GM19324 (cell line): ENCODE measurements at regions not wholly inside any gene's neighbourhood (a gene's known extent, or its start where the extent isn't known, plus 50 kb on each side); places are given as distances from the start of the nearest gene placed in this dataset.

Experiments used
- ATAC-seq: cut with Tn5 transposase; IDR thresholded peaks from one replicate; pipeline ENCODE4 v1.9.1; 2021; ENCODE audit warnings: mild to moderate bottlenecking, moderate library complexity; ENCODE audit not compliant: unreplicated experiment, low FRiP score

- ATAC-seq: peak; percentile 59
Measured at GRCh38 chr2:9753665-9754531, 89.4 kb upstream of the TAF1B start.

- ATAC-seq: no peak
Measured at GRCh38 chr2:9754532-9754887, 88.8 kb upstream of the TAF1B start.

GRCh38 chr2:9755008-9755407, 88.3 kb upstream of the TAF1B start:
- no peak for ATAC-seq

GRCh38 chr2:9755638-9756037, 87.6 kb upstream of the TAF1B start:
- ATAC-seq: no peak

- no peak for ATAC-seq
Measured at GRCh38 chr2:9756692-9757250, 86.5 kb upstream of the TAF1B start.

GRCh38 chr2:9757501-9758264, 85.6 kb upstream of the TAF1B start:
- ATAC-seq: no peak

GRCh38 chr2:9758741-9759140, 84.5 kb upstream of the TAF1B start:
- no peak for ATAC-seq

- ATAC-seq: no peak
Measured at GRCh38 chr2:9760069-9760901, 83.0 kb upstream of the TAF1B start.

- ATAC-seq: no peak
Measured at GRCh38 chr2:9760902-9761228, 82.4 kb upstream of the TAF1B start.

- ATAC-seq: no peak
Measured at GRCh38 chr2:9761577-9761976, 81.7 kb upstream of the TAF1B start.

GRCh38 chr2:9762164-9762563, 81.1 kb upstream of the TAF1B start:
- no peak for ATAC-seq

- no peak for ATAC-seq
Measured at GRCh38 chr2:9762941-9763340, 80.3 kb upstream of the TAF1B start.

GRCh38 chr2:9763356-9764152, 79.7 kb upstream of the TAF1B start:
- ATAC-seq: no peak

- ATAC-seq: no peak
Measured at GRCh38 chr2:9764153-9764778, 79.0 kb upstream of the TAF1B start.

GRCh38 chr2:9765611-9766531, 77.4 kb upstream of the TAF1B start:
- no peak for ATAC-seq

GRCh38 chr2:9767656-9768281, 75.5 kb upstream of the TAF1B start:
- ATAC-seq: no peak

- ATAC-seq: no peak
Measured at GRCh38 chr2:9768388-9768787, 74.9 kb upstream of the TAF1B start.
